H7 (cell line): ENCODE measurements at regions not wholly inside any gene's neighbourhood (a gene's known extent, or its start where the extent isn't known, plus 50 kb on each side); places are given as distances from the start of the nearest gene placed in this dataset.

Experiments used
- DNase-seq: peaks from one replicate; pipeline ENCODE4 v3.0.0; 2012
- H3K27me3 ChIP-seq: 2 replicates; pipeline ENCODE4 v1.6.0; 2011; ENCODE audit warnings: mild to moderate bottlenecking, low read length; ENCODE audit not compliant: control insufficient read depth, insufficient read depth
- H3K36me3 ChIP-seq: replicated peaks from 2 replicates; pipeline ENCODE4 v1.5.1; 2011; ENCODE audit warnings: low read length; ENCODE audit not compliant: control insufficient read depth, insufficient read depth
- H3K4me3 ChIP-seq: 2 replicates; pipeline ENCODE4 v1.5.1; 2011; ENCODE audit warnings: low read depth, mild to moderate bottlenecking, control low read depth, low read length, moderate library complexity; ENCODE audit not compliant: insufficient read depth

DNA sequence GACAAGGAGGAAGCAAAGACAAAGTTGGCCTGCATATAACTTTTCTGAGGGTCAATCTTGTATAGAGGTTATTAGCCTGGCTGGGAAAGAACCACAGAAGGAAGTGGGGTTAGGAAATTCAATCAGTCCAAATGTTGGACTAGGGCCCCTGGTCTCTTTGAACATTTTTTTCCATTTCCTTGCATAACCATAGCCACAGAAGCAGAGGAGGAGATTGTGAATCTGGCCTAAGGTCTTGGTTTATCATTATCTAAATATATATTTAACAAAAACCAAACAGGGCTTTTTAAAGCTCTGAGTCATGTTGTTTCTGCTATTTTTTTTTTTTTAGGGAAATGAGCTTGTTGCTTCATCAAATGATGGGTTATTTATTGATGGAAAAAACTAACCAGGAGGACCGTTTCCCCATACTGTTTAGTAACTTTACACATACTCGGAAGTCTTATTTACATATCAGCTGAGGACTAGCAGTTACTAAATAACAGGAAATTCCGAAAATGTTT lies 97.7 kb upstream of the ACSL4 start:
- Histone ChIP-seq H3K36me3 (no peaks in the 10 kb centered on the region), H3K4me3 (no peak overlapping the region), H3K27me3 (no peaks in the 10 kb centered on the region)
- no peak for DNase-seq

DNA sequence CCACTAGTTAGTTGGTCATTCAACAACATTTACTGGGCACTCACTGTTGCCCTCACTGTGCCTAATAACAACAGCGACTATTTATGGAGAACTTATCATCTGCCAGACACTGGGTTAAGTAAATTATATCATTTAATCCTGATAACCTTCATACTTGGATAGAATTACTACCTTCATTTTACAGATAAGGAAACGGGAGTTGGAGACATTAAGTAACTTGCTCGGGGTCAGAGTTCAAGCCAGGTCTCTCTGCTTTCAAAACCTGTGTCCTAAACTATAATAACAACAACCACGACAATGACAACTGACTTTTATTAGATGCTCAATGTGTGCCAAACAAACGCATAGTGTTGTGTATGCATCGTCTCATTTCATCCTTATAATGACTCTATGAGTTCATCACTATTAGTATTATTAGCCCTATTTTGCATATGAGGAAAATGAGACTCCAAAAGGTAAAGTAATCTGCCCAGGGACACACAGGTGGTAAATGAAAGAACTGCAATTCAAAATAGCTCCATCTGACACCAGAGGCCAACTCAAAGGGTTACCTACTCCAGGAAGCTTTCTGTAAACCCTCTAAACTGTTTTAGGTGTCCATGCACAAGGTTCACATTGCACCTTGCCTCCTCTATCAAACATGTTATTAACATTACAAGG lies 98.4 kb upstream of the ACSL4 start:
- no peaks in the 10 kb centered on the region for H3K36me3 ChIP-seq
- no peak for DNase-seq
- no peak overlapping the region for H3K4me3 ChIP-seq
- no peaks in the 10 kb centered on the region for H3K27me3 ChIP-seq

DNA sequence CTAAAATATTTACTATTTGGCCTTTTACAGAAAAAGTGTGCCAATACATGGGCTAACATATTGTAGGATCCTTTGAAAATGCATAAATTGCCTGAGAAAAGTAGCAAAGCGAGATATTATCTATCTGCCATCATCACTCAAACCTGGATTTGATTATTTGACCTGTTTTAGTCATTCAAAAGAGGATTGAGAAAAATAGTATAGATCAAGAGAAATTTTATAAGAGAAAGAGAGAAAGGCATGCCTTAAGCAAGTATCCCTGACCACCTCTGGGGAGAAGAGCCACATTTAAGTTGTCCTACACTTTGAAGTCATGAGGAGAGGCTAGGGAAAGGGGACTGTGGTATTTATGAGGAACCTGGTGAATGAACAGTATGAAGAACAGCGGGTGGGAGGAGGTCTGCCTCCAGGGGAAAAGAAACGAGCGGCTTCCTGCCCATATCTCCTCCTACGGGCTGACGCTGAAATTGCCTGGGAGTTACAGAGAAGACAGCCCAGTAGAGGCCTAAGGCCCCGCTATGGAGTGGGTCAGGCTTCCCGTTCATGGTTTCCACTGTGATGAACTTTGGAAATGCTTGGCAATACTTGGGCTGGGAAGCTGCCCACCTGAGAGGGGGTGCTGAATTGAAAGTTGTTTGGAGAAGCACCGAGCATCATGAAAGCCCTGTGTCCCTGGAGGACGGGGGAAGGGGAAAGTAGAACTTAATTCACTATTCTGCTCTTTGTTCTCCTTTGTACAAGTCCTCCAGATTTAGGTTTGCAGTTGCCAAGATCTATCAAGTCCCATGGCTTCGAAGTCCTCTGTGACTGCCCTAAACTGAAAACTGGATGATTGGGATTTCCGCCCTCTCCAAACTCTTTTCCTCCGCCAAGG lies 106.9 kb upstream of the ACSL4 start:
- DNase-seq, result peak; percentile 44
- Histone ChIP-seq H3K4me3 (no peak overlapping the region), H3K36me3 (no peaks in the 10 kb centered on the region), H3K27me3 (no peaks in the 10 kb centered on the region)

DNA sequence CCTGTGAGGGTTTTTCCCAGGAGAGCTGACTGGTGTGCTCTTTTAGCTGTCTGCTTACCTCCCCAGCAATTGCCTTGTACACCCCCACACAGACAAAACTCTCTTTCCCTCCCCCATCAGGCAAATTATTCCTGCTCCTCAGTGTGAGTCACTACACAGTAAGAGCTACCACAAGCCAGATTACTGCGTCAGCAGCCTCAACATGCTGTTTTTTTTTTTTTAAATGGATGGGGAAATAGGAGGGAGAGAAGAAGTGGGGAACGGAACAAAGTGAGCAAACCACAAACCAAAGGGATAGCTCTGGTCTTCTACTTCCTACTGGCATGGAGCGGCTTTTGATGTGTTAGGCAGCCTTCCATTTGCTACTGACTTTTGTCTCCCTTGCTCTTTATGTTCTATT lies 107.5 kb upstream of the ACSL4 start:
- no peaks in the 10 kb centered on the region for H3K27me3 ChIP-seq
- H3K36me3 ChIP-seq, result no peaks in the 10 kb centered on the region
- no peak overlapping the region for H3K4me3 ChIP-seq
- no peak for DNase-seq

DNA sequence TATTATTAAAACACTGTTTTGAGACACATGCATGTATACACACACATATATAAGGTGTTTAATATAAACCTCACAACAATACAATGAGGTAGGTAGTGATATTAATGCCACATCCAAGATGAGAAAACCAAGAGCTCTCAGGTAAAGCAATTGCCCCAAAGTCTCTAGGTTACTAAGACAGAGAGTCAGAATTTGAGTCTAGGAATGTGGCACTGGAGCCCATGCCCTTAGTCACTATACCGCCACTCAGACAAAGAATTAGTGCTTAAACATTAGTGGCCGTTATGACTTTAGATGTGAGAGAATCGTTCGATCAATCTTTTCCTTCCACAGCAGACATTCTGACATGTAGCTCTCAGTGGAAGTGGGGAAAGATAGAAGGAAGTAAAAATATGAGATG lies 108.2 kb upstream of the ACSL4 start:
- no peaks in the 10 kb centered on the region for H3K27me3 ChIP-seq
- DNase-seq, result no peak
- no peaks in the 10 kb centered on the region for H3K36me3 ChIP-seq
- H3K4me3 ChIP-seq, result no peak overlapping the region

DNA sequence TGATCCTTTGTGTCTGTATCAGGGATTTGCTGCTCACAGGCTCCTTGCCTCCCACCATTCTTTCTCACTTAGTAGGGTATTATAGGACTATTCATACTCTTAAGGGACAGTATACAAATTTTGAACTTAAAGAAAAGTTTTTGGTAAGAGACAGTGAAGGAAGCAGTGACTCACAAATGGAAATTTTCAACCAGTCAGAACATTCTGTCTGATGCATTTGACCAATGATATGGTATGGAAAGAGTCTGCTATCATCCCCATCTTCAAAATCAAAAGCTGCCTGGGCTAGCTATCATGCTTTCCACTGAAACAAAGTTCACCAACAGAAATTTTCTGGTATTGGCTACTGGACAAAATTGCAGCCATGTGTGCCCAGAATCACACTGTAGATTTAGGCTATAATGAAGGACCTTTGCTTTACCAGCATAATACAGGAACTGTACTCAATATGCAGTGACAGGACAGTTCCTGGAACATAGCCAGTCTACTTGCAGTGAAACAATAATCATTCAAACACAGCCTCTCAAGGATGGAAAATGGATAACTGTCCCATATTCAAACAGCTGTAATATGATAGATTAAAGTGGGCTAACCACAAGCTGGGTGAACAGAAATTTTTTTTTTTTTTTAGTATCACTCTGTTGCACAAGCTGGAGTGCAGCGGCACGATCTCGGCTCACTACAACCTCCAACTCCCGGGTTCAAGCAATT lies 109.0 kb upstream of the ACSL4 start:
- no peaks in the 10 kb centered on the region for H3K36me3 ChIP-seq
- DNase-seq, result no peak
- no peaks in the 10 kb centered on the region for H3K27me3 ChIP-seq
- H3K4me3 ChIP-seq, result no peak overlapping the region

DNA sequence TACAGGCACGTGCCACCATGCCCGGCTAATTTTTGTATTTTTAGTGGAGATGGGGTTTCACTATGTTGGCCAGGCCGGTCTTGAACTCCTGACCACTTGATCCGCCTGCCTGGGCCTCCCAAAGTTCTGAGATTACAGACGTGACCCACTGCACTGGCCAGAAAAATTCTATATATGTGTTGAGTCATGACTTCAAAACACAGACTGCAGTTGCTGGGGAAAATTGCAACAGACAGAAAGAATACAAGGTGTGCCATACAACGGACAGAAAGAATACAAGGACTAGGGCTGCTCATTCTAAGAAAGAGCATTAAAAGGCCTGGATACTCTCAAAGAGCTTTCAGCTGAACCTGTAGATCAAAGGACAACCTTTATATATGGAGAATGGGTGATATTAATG lies 109.6 kb upstream of the ACSL4 start:
- DNase-seq, result no peak
- Histone ChIP-seq H3K4me3 (no peak overlapping the region), H3K36me3 (no peaks in the 10 kb centered on the region), H3K27me3 (no peaks in the 10 kb centered on the region)

DNA sequence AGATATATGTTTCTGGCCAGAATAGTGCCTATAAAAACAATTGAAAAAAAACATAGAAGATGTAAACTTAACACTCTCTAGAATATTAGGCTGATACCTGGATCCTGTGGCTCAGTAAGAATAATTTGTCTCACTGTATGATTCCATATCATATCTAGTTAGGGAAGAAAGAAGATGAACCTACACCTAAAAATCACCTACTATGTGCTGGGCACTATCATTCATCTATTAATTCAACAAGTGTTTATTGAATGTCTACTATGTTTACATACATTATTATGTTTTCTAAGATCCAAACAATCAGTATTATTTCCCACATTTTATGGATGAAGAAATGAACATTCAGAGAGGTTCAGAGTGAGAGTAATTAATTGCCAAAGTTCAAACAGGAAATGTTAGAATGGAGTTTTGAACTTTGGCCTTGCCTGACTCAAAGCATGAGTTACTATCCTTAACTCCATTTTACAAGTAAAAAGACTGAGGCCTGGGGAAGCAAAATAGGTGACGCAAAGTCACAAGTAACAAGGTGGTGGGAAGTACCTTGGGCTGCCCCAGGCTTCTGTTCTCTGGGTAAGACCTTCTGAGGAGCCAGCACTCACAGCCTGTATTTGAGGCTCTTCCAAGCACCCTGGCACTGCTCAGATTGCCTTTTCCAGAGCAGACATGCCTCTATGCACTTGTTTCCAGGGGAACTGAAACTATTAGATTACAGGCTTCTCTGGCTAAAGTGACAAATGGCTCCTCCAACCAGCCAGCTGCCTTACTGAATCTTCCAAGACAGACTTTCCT lies 111.1 kb upstream of the ACSL4 start:
- DNase-seq, result no peak
- no peak overlapping the region for H3K4me3 ChIP-seq
- H3K27me3 ChIP-seq, result no peaks in the 10 kb centered on the region
- H3K36me3 ChIP-seq, result no peaks in the 10 kb centered on the region

DNA sequence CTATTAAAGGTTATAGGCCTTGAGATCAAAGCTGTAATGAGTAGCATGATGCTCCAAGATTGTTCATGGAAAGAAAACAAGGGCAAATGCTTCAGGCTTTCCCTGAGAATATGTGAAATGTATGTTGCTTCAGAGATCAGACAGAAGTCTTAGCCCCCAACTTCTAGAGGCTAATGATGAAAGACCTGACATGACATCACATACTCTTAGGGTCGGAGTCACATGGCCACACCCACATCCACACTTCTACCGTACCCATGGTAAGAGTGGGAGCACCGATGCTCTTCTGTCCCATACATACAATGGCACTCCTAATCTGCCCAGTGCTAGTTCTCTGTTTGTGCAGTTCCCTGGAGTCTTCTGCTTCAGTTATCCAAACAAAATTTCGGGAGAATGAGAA lies 111.9 kb upstream of the ACSL4 start:
- Histone ChIP-seq H3K36me3 (no peaks in the 10 kb centered on the region), H3K27me3 (no peaks in the 10 kb centered on the region), H3K4me3 (no peak overlapping the region)
- no peak for DNase-seq

DNA sequence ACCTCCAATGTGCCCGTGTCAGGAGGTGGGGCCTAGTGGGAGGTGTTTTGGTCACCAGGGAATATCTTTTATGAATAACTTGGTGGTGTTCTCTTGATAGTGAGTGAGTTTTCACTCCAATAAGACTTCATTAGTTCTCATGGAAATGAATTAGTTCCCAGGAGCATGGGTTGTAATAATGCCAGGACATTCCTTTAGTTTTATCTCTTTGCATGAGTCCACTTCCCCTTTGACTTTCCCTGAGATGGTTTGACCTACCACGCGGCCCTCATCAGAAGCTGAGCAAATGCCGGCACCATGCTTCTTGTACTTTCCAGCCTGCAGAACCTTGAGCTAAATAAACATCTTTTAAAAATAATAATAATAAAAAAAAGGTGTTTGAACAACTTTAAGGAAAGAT lies 112.9 kb upstream of the ACSL4 start:
- no peak for DNase-seq
- Histone ChIP-seq H3K4me3 (no peak overlapping the region), H3K27me3 (no peaks in the 10 kb centered on the region), H3K36me3 (no peaks in the 10 kb centered on the region)

DNA sequence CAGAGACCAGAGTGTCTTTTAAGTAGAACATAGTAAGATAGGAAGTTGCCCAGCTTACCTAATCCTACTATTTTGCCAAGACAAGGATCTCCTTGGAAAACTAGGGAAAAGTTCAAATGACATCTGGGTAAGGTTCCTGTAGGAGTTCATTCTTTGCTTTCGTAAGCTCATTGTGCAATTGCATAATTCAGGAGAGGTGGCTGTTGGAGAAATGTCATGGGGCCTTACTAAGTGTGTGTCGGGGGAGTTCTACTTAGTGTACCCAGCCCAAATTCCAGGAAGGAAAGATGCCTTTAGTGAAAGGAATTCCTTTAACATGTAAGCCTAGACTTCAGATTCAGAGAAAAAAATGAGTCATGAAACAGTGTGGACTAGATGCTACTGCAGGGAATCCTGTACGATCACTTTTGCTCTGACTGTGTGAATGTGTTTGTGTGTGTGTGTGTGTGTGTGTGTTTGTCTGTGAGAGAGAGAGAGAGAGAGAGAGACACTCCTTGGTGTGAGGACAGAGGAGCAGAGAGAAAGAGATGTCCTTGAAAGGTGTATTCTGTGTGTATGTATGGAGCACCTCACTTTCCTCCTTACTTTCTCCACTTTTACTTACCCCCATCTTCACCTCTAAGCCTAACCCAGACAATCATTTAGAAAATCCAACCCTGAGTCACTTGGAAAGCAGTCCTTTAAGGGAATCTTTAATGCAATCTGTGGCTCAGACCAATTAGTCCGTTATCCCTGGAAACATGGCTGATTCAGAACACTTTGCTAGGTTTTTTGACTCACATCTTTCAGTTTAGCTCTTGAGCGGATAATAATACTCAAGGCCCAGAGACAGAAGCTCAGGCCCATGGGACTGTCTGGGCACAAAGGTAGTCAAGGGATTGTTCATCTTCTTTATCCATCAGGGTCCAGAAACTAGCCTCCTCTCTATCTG lies 114.5 kb upstream of the ACSL4 start:
- Histone ChIP-seq H3K36me3 (no peaks in the 10 kb centered on the region), H3K4me3 (no peak overlapping the region), H3K27me3 (no peaks in the 10 kb centered on the region)
- DNase-seq, result no peak

DNA sequence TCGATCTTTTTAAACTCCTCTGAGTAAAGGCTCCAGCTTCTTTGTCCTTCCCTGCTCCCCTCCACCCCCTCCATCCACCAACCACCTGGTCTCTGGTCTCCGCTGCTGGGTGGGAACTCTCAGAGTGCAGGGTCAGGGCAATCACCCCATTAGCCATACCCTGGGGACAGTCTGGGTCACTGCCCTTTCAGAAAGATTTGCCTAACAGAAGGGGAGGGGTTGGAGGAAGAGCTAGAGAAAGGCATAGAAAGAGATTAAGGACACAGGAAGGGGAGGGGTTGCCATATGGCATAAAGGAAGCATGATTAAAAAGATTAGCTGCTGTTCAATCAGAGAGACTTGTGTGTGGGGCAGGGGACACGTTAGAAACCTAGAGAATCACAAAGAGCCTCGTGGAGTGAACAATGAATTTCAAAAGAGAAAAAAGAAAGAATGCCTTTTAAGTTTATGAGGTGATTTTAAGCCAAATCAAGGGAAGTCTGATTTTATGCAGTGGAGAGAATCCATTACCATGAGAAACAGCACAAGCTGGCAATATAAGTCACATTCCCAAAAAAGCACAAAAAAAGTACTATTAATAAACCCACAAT lies 115.5 kb upstream of the ACSL4 start:
- Histone ChIP-seq H3K27me3 (no peaks in the 10 kb centered on the region), H3K36me3 (no peaks in the 10 kb centered on the region), H3K4me3 (no peak overlapping the region)
- DNase-seq, result peak; percentile 18

DNA sequence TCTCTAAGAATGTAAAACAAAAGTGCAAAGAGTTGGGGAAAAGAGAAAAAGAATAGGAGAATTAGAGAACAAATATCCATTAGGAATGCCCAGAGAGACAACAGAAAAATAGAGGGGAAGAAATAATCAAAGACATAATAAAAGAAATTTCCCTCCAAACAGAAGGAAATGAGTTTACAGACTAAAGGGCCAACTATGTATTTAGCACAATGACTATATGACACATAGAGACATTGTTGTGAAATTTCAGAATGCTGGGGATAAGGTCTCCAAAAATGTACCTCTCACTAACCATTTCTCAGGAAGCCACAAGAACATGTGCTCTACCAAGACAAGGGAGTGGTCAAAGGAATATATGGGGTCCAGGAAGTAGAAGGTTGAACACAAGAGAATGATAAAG lies 121.0 kb upstream of the ACSL4 start:
- Histone ChIP-seq H3K4me3 (no peak overlapping the region), H3K27me3 (no peaks in the 10 kb centered on the region), H3K36me3 (no peaks in the 10 kb centered on the region)
- DNase-seq, result no peak
